HCT116 (cell line): ENCODE measurements at regions not wholly inside any gene's neighbourhood (a gene's known extent, or its start where the extent isn't known, plus 50 kb on each side); places are given as distances from the start of the nearest gene placed in this dataset.

ENCODE experiments used
- ATAC-seq: fragments of 200-7000 bp; cut with Tn5 transposase; 2 replicates; pipeline ENCODE4 v1.9.1; 2020; ENCODE audit warnings: mild to moderate bottlenecking, moderate library complexity
- BruUV-seq: library from RNA; stranded (reverse); fragments of 400-500 nt; replicated peaks from 2 replicates; lab custom pipeline; 2021; lab: Mats Ljungman, UMichigan
- CTCF ChIA-PET: fragments of 300-600 bp; sonication (Branson Sonifier 250); formaldehyde crosslinking; loops from one replicate; lab custom pipeline; 2021; ENCODE audit warnings: antibody characterized with exemption; lab: Charles Lee
- POLR2A ChIA-PET: fragments of 300-600, 350-600 bp; sonication (Branson Sonifier 250); formaldehyde crosslinking; loops from one replicate; lab custom pipeline; 2021; ENCODE audit warnings: antibody characterized with exemption; lab: Charles Lee
- RAD21 ChIA-PET, 2 experiments: fragments of 300-600 bp; sonication (Branson Sonifier 250); formaldehyde crosslinking; loops; one replicate each; lab custom pipeline; 2023; ENCODE audit warnings: low total read pairs in 2 of 2; ENCODE audit not compliant: uncharacterized antibody in 2 of 2, unreplicated experiment in 2 of 2, low non-redundant PET in 1 of 2; lab: Charles Lee
- DNase-seq: peaks from one replicate; pipeline ENCODE4 v3.0.0-alpha.2; 2010; ENCODE audit warnings: low read depth, low spot score
- H2AFZ ChIP-seq: fragments of 200-600 bp; shearing (Covaris generic), sonication (generic); 2 replicates; pipeline ENCODE4 v1.6.1; 2017; ENCODE audit warnings: low read depth, mixed run types, mixed read lengths, antibody characterized with exemption, low read length; ENCODE audit not compliant: poor library complexity, severe bottlenecking
- H3K27ac ChIP-seq: 2 replicates; pipeline ENCODE4 v1.5.1; 2012; ENCODE audit warnings: low read depth, low read length
- H3K27me3 ChIP-seq: fragments of 200-600 bp; sonication (generic); 2 replicates; pipeline ENCODE4 v1.6.1; 2016; ENCODE audit warnings: mixed run types, low read length, mixed read lengths; ENCODE audit not compliant: insufficient read depth
- H3K36me3 ChIP-seq, 2 experiments: fragments of 200-500 bp in 1 of 2; fragments of 200-600 bp in 1 of 2; sonication (Bioruptor generic) in 1 of 2; sonication (generic) in 1 of 2; 2 replicates each; pipeline versions ENCODE4 v1.5.1 to v1.6.1; 2014 to 2016; ENCODE audit warnings: low read length in 2 of 2, inconsistent platforms in 1 of 2, mixed read lengths in 1 of 2, mixed run types in 1 of 2; ENCODE audit not compliant: insufficient read depth in 2 of 2, control insufficient read depth in 1 of 2
- H3K4me1 ChIP-seq, 2 experiments: fragments of 200-600 bp in 1 of 2; sonication (generic) in 1 of 2; 2 replicates each; pipeline versions ENCODE4 v1.5.1 to v1.6.1; 2012 to 2017; ENCODE audit warnings: low read length in 2 of 2, inconsistent platforms in 1 of 2, mild to moderate bottlenecking in 1 of 2, mixed read lengths in 1 of 2, mixed run types in 1 of 2, moderate library complexity in 1 of 2; ENCODE audit not compliant: insufficient read depth in 2 of 2, control insufficient read depth in 1 of 2
- H3K4me2 ChIP-seq: fragments of 200-600 bp; sonication (generic); 2 replicates; pipeline ENCODE4 v1.6.1; 2017; ENCODE audit warnings: mixed run types, low read length, mixed read lengths
- H3K4me3 ChIP-seq, 2 experiments: fragments of 200-600 bp in 1 of 2; sonication (generic) in 1 of 2; replicated peaks in 1 of 2; 2 replicates each; pipeline ENCODE4 v1.5.1; 2011 to 2016; ENCODE audit warnings: low read length in 2 of 2, control low read depth in 1 of 2, low read depth in 1 of 2, mild to moderate bottlenecking in 1 of 2, mixed read lengths in 1 of 2, mixed run types in 1 of 2
- H3K79me2 ChIP-seq: fragments of 200-600 bp; sonication (generic); 2 replicates; pipeline ENCODE4 v1.6.1; 2017; ENCODE audit warnings: mild to moderate bottlenecking, mixed run types, low read length, moderate library complexity, mixed read lengths; ENCODE audit not compliant: insufficient read depth
- H3K9ac ChIP-seq: fragments of 200-600 bp; sonication (generic); 2 replicates; pipeline ENCODE4 v1.6.1; 2016; ENCODE audit warnings: low read length, mixed read lengths
- H3K9me2 ChIP-seq: fragments of 200-600 bp; sonication (generic), shearing (Covaris generic); 2 replicates; pipeline ENCODE4 v1.6.1; 2017; ENCODE audit warnings: mixed run types, mild to moderate bottlenecking, moderate library complexity; ENCODE audit not compliant: insufficient read depth
- H3K9me3 ChIP-seq, 2 experiments: fragments of 200-500 bp in 1 of 2; fragments of 200-600 bp in 1 of 2; sonication (Bioruptor generic) in 1 of 2; sonication (generic) in 1 of 2; 2 replicates each; pipeline ENCODE4 v1.6.1; 2014 to 2017; ENCODE audit warnings: low read length in 2 of 2, mixed read lengths in 2 of 2, inconsistent platforms in 1 of 2, low read depth in 1 of 2, mild to moderate bottlenecking in 1 of 2, mixed run types in 1 of 2, moderate library complexity in 1 of 2; ENCODE audit not compliant: control insufficient read depth in 1 of 2, insufficient read depth in 1 of 2
- H4K20me1 ChIP-seq: fragments of 200-600 bp; sonication (generic), shearing (Covaris generic); 2 replicates; pipeline ENCODE4 v1.6.1; 2017; ENCODE audit warnings: mixed run types, mild to moderate bottlenecking, moderate library complexity; ENCODE audit not compliant: insufficient read depth
- CEBPB ChIP-seq: IDR thresholded peaks from 2 replicates; pipeline ENCODE4 v1.6.1; 2012; ENCODE audit warnings: low read depth
- EZH2 ChIP-seq: fragments of 200-600 bp; sonication (generic); IDR thresholded peaks from 2 replicates; pipeline ENCODE4 v1.6.1; 2017; ENCODE audit warnings: antibody characterized with exemption, mixed run types
- POLR2A ChIP-seq: IDR thresholded peaks from 2 replicates; pipeline ENCODE4 v1.7.0; 2011; ENCODE audit warnings: borderline replicate concordance; ENCODE audit not compliant: insufficient read depth, insufficient read length; ENCODE audit errors: extremely low read depth
- RAD21 ChIP-seq: IDR thresholded peaks from 2 replicates; pipeline ENCODE4 v1.6.1; 2012; ENCODE audit warnings: low read depth, mild to moderate bottlenecking
- SIN3A ChIP-seq: IDR thresholded peaks from 2 replicates; pipeline ENCODE4 v1.6.1; 2012; ENCODE audit warnings: low read depth
- SP1 ChIP-seq: IDR thresholded peaks from 2 replicates; pipeline ENCODE4 v1.6.1; 2012; ENCODE audit warnings: low read depth
- SRF ChIP-seq: IDR thresholded peaks from 2 replicates; pipeline ENCODE4 v1.6.1; 2012; ENCODE audit warnings: low read depth
- YY1 ChIP-seq: IDR thresholded peaks from 2 replicates; pipeline ENCODE4 v1.6.1; 2011; ENCODE audit warnings: low read length, low read depth, moderate library complexity, mild to moderate bottlenecking; ENCODE audit not compliant: insufficient replicate concordance; ENCODE audit errors: extremely low read depth
- ZNF274 ChIP-seq: fragments of 200-500 bp; sonication (Bioruptor generic); IDR thresholded peaks from 2 replicates; pipeline ENCODE4 v1.6.1; 2014; ENCODE audit warnings: mild to moderate bottlenecking, low read depth, low read length, inconsistent platforms
- intact Hi-C: fragments of 100-400 bp; cut with micrococcal nuclease; formaldehyde crosslinking; loops from 2 replicates; pipeline ENCODE4 v1.10.0; 2022
- TF ChIP-seq, protein P1 (sequence below): IDR thresholded peaks from 2 replicates; pipeline ENCODE4 v1.6.1; 2012
- TF ChIP-seq, protein P2 (sequence below): IDR thresholded peaks from 2 replicates; pipeline ENCODE4 v1.6.1; 2011; ENCODE audit warnings: mild to moderate bottlenecking, low read length, moderate library complexity; ENCODE audit not compliant: insufficient replicate concordance; ENCODE audit errors: extremely low read depth
- TF ChIP-seq, protein P3 (sequence below), 3 experiments: fragments of 200-600 bp in 1 of 3; sonication (generic) in 1 of 3; IDR thresholded peaks in 2 of 3; conservative IDR thresholded peaks in 1 of 3; 2 replicates each; pipeline ENCODE4 v1.5.1; 2012 to 2017; ENCODE audit warnings: low read depth in 2 of 3, low read length in 2 of 3, antibody characterized with exemption in 1 of 3, borderline replicate concordance in 1 of 3, control low read depth in 1 of 3, mild to moderate bottlenecking in 1 of 3, mixed read lengths in 1 of 3, mixed run types in 1 of 3, moderate library complexity in 1 of 3; ENCODE audit not compliant: insufficient read depth in 1 of 3

DNA sequence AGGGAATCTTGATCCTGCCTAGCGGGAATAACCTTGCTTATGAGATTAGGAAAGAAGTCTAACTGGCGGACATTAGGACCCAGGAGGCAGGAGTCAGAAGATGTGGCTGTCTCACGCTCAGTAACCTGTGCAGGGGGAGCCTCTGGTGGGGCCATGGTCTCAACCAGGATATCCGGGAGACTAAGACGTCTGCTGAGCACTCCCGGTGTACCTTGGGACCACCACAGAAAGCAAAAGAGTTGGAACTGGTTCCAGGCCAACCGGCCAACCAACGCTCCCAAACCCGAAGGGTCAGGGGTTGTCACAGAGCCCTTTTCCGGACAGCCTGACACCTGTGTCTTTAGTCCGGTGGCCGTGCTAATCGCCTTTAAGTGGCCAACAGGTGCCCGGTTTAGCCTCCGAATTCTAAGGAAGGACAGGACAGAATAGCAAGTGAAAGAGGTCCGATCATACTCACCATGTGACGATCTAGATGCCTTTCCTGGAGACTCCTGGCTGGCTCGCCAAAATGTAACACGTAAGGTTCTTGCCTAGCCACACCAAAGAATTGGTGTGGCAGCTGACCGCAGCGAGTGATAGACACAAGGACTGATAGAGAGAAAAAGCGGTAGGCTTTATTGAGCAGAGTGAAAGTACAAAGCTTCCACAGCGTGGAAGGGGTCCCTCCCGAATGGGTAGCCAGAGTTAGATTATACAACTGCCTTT lies 103.9 kb upstream of the DIAPH3 start:
- H3K9me3 ChIP-seq, result no peaks in the 10 kb centered on the region
- H2AFZ ChIP-seq, result no peak overlapping the region
- intact Hi-C loops, result no loop called here
- ATAC-seq (no peak), DNase-seq (no peak)
- H3K27me3 ChIP-seq, result no peaks in the 10 kb centered on the region; the same call in 1 of the 2 replicates
- H3K4me3 ChIP-seq, result no peak overlapping the region
- H3K36me3 ChIP-seq, result no peaks in the 10 kb centered on the region
- CTCF ChIA-PET, result no interaction called here
- no peaks in the 10 kb centered on the region for H3K9me2 ChIP-seq
- H3K4me1 ChIP-seq, result no peaks in the 10 kb centered on the region
- H3K4me2 ChIP-seq, result no peak overlapping the region
- H4K20me1 ChIP-seq, result no peaks in the 10 kb centered on the region
- H3K9ac ChIP-seq, result no peak overlapping the region
- POLR2A ChIA-PET, result no interaction called here
- no TSS peak for BruUV-seq
- no peaks in the 10 kb centered on the region for H3K79me2 ChIP-seq
- H3K27ac ChIP-seq, result no peak overlapping the region
- no peak for TF ChIP-seq POLR2A
- TF ChIP-seq SIN3A, result no peak
- RAD21 ChIA-PET, result no interaction called here

DNA sequence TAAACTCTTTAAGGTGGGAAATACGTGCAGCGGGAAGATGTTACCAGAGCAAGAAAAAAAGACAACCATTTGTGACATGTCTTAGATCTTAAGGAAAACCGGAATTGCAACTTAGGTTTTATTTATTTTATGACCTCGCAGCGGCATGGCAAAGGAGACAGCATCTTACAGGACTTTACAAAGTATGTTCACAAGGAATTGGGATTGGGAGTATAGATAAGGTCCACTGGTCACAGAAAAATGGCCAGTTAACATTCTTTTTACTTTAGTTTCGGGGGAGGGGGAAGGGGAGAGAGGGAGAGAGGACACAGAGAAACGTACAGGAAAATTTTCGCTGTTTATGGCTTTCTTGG lies 104.5 kb upstream of the DIAPH3 start:
- no peak overlapping the region for H3K27ac ChIP-seq
- no peaks in the 10 kb centered on the region for H3K79me2 ChIP-seq
- DNase-seq, result no peak
- H2AFZ ChIP-seq, result no peak overlapping the region
- ChIA-PET RAD21 (no interaction called here), CTCF (no interaction called here)
- intact Hi-C loops, result no loop called here
- no peaks in the 10 kb centered on the region for H3K36me3 ChIP-seq
- no peaks in the 10 kb centered on the region for H3K9me3 ChIP-seq
- H3K4me2 ChIP-seq, result no peak overlapping the region
- H3K9ac ChIP-seq, result no peak overlapping the region
- no peaks in the 10 kb centered on the region for H3K9me2 ChIP-seq
- no peak for ATAC-seq
- no peaks in the 10 kb centered on the region for H4K20me1 ChIP-seq
- TF ChIP-seq SRF (no peak), SP1 (no peak), YY1 (no peak), ZNF274 (no peak), CEBPB (no peak), RAD21 (no peak), POLR2A (no peak), SIN3A (no peak), EZH2 (no peak)
- TF ChIP-seq, protein P1, sequence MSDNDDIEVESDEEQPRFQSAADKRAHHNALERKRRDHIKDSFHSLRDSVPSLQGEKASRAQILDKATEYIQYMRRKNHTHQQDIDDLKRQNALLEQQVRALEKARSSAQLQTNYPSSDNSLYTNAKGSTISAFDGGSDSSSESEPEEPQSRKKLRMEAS, result no peak
- TF ChIP-seq, protein P2, sequence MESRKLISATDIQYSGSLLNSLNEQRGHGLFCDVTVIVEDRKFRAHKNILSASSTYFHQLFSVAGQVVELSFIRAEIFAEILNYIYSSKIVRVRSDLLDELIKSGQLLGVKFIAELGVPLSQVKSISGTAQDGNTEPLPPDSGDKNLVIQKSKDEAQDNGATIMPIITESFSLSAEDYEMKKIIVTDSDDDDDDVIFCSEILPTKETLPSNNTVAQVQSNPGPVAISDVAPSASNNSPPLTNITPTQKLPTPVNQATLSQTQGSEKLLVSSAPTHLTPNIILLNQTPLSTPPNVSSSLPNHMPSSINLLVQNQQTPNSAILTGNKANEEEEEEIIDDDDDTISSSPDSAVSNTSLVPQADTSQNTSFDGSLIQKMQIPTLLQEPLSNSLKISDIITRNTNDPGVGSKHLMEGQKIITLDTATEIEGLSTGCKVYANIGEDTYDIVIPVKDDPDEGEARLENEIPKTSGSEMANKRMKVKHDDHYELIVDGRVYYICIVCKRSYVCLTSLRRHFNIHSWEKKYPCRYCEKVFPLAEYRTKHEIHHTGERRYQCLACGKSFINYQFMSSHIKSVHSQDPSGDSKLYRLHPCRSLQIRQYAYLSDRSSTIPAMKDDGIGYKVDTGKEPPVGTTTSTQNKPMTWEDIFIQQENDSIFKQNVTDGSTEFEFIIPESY, result no peak
- TF ChIP-seq, protein P3, sequence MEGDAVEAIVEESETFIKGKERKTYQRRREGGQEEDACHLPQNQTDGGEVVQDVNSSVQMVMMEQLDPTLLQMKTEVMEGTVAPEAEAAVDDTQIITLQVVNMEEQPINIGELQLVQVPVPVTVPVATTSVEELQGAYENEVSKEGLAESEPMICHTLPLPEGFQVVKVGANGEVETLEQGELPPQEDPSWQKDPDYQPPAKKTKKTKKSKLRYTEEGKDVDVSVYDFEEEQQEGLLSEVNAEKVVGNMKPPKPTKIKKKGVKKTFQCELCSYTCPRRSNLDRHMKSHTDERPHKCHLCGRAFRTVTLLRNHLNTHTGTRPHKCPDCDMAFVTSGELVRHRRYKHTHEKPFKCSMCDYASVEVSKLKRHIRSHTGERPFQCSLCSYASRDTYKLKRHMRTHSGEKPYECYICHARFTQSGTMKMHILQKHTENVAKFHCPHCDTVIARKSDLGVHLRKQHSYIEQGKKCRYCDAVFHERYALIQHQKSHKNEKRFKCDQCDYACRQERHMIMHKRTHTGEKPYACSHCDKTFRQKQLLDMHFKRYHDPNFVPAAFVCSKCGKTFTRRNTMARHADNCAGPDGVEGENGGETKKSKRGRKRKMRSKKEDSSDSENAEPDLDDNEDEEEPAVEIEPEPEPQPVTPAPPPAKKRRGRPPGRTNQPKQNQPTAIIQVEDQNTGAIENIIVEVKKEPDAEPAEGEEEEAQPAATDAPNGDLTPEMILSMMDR (IDR thresholded peaks at IDR 0.05 in 2 of 3, conservative IDR thresholded peaks at IDR 0.05 in 1 of 3; ENCODE audit: borderline replicate concordance in 1 of 3, insufficient read depth in 1 of 3, low read depth in 2 of 3, low read length in 2 of 3), result no peak
- TF ChIP-seq, all 23 proteins: peak for 0
- Histone ChIP-seq H3K4me1 (no peaks in the 10 kb centered on the region), H3K4me3 (no peak overlapping the region), H3K27me3 (no peaks in the 10 kb centered on the region; the same call in 1 of the 2 replicates)
- POLR2A ChIA-PET, result no interaction called here
- BruUV-seq, result no TSS peak
